AG04450 (cell line): ENCODE measurements at regions not wholly inside any gene's neighbourhood (a gene's known extent, or its start where the extent isn't known, plus 50 kb on each side); places are given as distances from the start of the nearest gene placed in this dataset.
"Not testable (repeated sequence)": the region's sequence is repeated elsewhere in the genome, so short reads cannot be mapped to it uniquely, and the experiment has no call there.

Experiments used
- CTCF ChIA-PET: fragments of 300-600, 350-600 bp; formaldehyde crosslinking; extraction: SDS; loops from one replicate; lab custom pipeline; 2022; ENCODE audit warnings: antibody characterized with exemption, inconsistent platforms; lab: Charles Lee
- POLR2A ChIA-PET: fragments of 350-600 bp; formaldehyde crosslinking; extraction: SDS; loops from one replicate; lab custom pipeline; 2021; ENCODE audit warnings: antibody characterized with exemption, inconsistent platforms; lab: Yijun Ruan, JAX
- DNase-seq: peaks from one replicate; pipeline ENCODE4 v3.0.0-alpha.2; 2011; ENCODE audit warnings: low read depth, low spot score
- H3K27ac ChIP-seq: one replicate; pipeline ENCODE4 v1.5.1; 2012; ENCODE audit warnings: low read depth, low read length, control low read depth
- H3K27me3 ChIP-seq: one replicate; pipeline ENCODE4 v1.6.0; 2012; ENCODE audit warnings: low read length; ENCODE audit not compliant: control insufficient read depth, insufficient read depth
- H3K4me3 ChIP-seq: 2 replicates; pipeline ENCODE4 v1.5.1; 2011; ENCODE audit warnings: mild to moderate bottlenecking, low read depth, low read length, control low read depth
- H3K9me3 ChIP-seq: 2 replicates; pipeline ENCODE4 v1.5.1; 2012; ENCODE audit warnings: low read length; ENCODE audit not compliant: control insufficient read depth, insufficient read depth
- TF ChIP-seq, protein P1 (sequence below): IDR thresholded peaks from 2 replicates; pipeline ENCODE4 v1.5.1; 2011; ENCODE audit warnings: low read depth, low read length, control low read depth, inconsistent platforms

DNA sequence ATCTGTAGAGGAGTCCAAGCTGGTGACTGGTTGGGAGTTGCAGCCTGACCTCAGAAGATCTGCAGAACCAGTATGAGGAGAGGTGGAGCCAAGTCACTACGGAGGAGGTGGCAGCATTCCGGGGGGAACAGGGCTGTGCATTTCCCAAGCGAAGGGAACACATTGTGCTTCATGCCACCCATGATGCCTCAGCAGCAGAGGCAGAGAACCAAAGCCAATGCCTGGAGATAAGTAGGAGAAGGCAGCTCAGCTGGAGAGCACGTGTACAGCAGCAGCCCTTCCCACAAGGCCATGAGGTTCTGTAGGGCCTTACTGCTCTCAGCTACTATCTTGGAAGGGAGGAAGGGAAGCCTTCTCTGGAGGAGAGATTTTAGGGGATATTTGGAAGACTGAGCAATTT, 67.2 kb upstream of the LRPPRC start:
- ChIA-PET CTCF (interaction anchor here (0.7 to 2.4 kb wide), 2 partner anchors 19 to 305 kb away, joined by 3 to 7 read pairs; no protein-coding TSS in a partner anchor), POLR2A (no interaction called here)

DNA sequence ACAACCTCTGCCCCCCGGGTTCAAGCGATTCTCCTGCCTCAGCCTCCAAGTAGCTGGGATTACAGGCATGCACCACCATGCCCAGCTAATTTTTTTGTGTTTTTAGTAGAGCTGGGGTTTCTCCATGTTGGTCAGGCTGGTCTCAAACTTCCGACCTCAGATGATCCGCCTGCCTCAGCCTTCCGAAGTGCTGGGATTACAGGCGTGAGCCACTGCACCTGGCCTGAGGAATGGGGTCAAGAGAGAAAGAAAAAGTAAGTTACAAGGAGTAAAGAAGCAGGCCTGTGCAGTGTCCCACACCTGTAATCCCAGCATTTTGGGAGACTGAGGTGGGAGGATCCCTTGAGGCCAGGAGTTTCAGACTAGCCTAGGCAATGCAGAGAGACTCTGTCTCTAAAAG, 68.5 kb upstream of the LRPPRC start:
- DNase-seq, H3K27me3 ChIP-seq, H3K4me3 ChIP-seq, H3K27ac ChIP-seq, H3K9me3 ChIP-seq, POLR2A ChIA-PET: not testable (repeated sequence)
- CTCF ChIA-PET = interaction anchor here (1.0 to 2.4 kb wide), 2 partner anchors 20 to 23 kb away, joined by 3 to 7 read pairs; no protein-coding TSS in a partner anchor

More for the DNA sequence above, 67.2 kb upstream of the LRPPRC start:
- no peak overlapping the region for H3K4me3 ChIP-seq
- TF ChIP-seq, protein P1, sequence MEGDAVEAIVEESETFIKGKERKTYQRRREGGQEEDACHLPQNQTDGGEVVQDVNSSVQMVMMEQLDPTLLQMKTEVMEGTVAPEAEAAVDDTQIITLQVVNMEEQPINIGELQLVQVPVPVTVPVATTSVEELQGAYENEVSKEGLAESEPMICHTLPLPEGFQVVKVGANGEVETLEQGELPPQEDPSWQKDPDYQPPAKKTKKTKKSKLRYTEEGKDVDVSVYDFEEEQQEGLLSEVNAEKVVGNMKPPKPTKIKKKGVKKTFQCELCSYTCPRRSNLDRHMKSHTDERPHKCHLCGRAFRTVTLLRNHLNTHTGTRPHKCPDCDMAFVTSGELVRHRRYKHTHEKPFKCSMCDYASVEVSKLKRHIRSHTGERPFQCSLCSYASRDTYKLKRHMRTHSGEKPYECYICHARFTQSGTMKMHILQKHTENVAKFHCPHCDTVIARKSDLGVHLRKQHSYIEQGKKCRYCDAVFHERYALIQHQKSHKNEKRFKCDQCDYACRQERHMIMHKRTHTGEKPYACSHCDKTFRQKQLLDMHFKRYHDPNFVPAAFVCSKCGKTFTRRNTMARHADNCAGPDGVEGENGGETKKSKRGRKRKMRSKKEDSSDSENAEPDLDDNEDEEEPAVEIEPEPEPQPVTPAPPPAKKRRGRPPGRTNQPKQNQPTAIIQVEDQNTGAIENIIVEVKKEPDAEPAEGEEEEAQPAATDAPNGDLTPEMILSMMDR = no peak
- H3K9me3 ChIP-seq = peaks cover 7% of the 10 kb centered on the region; the same call in 1 of the 2 replicates
- H3K27ac ChIP-seq = no peak overlapping the region
- peaks cover 6% of the 10 kb centered on the region for H3K27me3 ChIP-seq
- no peak for DNase-seq

DNA sequence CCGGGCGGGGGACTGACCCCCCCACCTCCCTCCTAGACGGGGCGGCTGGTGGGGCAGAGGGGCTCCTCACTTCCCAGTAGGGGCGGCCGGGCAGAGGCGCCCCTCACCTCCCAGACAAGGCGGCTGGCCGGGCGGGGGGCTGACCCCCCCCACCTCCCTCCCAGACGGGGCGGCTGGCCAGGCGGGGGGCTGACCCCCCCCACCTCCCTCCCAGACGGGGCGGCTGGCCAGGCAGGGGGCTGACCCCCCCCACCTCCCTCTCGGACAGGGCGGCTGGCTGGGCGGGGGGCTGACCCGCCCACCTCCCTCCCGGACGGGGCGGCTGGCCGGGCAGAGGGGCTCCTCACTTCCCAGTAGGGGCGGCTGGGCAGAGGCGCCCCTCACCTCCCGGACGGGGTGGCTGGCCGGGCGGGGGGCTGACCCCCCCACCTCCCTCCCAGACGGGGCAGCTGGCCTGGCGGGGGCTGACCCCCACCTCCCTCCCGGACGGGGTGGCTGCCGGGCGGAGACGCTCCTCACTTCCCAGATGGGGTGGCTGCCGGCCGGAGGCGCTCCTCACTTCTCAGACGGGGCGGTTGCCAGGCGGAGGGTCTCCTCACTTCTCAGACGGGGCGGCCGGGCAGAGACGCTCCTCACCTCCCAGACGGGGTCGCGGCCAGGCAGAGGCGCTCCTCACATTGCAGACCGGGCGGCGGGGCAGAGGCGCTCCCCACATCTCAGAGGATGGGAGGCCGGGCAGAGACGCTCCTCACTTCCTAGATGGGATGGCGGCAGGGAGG, 71.4 kb upstream of the LRPPRC start:
- H3K27ac ChIP-seq, H3K27me3 ChIP-seq, H3K4me3 ChIP-seq, H3K9me3 ChIP-seq, DNase-seq, CTCF ChIA-PET, POLR2A ChIA-PET: not testable (repeated sequence)

DNA sequence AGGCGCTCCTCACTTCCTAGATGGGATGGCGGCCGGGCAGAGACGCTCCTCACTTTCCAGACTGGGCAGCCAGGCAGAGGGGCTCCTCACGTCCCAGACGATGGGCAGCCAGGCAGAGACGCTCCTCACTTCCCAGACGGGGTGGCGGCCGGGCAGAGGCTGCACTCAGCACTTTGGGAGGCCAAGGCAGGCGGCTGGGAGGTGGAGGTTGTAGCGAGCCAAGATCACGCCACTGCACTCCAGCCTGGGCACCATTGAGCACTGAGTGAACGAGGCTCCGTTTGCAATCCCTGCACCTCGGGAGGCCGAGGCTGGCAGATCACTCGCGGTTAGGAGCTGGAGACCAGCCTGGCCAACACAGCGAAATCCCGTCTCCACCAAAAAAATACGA, 72.0 kb upstream of the LRPPRC start:
- POLR2A ChIA-PET, H3K27me3 ChIP-seq, H3K9me3 ChIP-seq, H3K4me3 ChIP-seq, H3K27ac ChIP-seq, DNase-seq: not testable (repeated sequence)
- CTCF ChIA-PET = interaction anchor here (1.0 kb wide), 1 partner anchor 19 kb away, joined by 3 read pairs; no protein-coding TSS in a partner anchor

DNA sequence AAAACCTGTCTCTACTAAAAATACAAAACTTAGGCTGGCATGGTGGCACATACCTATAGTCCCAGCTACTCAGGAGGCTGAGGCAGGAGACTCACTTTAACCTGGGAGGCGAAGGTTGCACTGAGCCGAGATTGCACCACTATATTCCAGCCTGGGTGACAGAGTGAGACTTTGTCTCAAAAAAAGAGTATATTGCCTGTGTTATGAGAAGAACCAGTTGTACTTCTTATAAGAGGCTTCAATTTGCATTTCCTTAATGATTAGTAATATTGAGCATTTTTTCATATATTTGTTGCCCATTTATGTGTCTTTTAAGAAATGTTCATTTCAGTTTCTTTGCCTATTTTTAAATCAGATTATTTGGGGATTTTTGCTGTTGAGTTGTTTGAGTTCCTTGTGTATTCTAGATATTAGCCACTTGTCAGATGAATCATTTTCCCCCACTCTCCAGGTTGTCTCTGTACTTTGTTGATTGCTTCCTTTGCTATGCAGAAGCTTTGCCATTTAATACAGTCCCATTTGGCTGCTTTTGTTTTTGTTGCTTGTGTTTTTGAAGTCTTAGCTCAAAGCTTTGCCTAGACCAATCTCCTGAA, 75.8 kb upstream of the LRPPRC start:
- DNase-seq = no peak

DNA sequence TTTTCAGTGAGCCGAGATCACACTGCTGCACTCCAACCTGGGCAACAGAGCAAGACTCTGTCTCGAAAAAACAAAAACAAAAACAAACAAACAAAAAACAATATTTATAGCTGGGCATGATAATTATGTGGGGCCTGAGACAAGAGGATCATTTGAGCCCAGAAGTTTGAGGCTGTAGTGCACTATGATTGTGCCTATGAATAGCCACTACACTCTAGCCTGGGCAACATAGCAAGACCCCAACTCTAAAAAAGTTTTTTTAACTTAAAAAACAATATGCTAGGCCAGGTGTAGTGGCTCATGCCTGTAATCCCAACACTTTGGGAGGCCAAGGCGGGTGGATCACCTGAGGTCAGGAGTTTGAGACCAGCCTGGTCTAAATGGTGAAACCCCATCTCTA, 77.9 kb upstream of the LRPPRC start:
- H3K27me3 ChIP-seq, DNase-seq, POLR2A ChIA-PET, H3K4me3 ChIP-seq, H3K9me3 ChIP-seq: not testable (repeated sequence)
- CTCF ChIA-PET = interaction anchor here (2.1 kb wide), 1 partner anchor 30 kb away, joined by 13 read pairs; no protein-coding TSS in a partner anchor
- H3K27ac ChIP-seq = peak overlapping the region; percentile 21

More for the DNA sequence above, 75.8 kb upstream of the LRPPRC start:
- Histone ChIP-seq H3K27ac (no peak overlapping the region), H3K4me3 (no peak overlapping the region), H3K27me3 (peaks cover 2% of the 10 kb centered on the region), H3K9me3 (peaks cover 10% of the 10 kb centered on the region; the same call in 1 of the 2 replicates)
- POLR2A ChIA-PET = no interaction called here
- CTCF ChIA-PET = interaction anchor here (1.0 to 2.1 kb wide), 2 partner anchors 15 to 28 kb away, joined by 3 to 13 read pairs; no protein-coding TSS in a partner anchor
- TF ChIP-seq, protein P1 = no peak

DNA sequence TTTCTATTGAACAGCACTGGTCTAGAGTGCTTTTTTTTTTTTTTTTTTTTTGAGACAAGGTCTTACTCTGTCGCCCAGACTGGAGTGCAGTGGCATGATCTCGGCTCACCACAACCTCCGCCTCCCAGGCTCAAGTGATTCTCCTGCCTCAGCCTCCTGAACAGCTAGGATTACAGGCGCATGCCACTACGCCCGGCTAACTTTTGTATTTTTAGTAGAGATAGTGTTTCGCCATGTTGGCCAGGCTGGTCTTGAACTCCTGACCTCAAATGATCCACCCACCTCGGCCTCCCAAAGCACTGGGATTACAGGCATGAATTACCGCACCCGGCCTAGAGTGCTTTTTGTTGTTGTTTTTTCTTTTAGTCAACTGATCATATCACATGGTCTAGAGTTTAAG, 79.0 kb upstream of the LRPPRC start:
- H3K27me3 ChIP-seq, POLR2A ChIA-PET, H3K9me3 ChIP-seq, H3K27ac ChIP-seq, CTCF ChIA-PET, DNase-seq, H3K4me3 ChIP-seq: not testable (repeated sequence)
